Left ventricle myocardium inferior (tissue), 1 donor: ENCODE measurements at regions not wholly inside any gene's neighbourhood (a gene's known extent, or its start where the extent isn't known, plus 50 kb on each side); places are given as distances from the start of the nearest gene placed in this dataset.

ENCODE experiments used
- DNase-seq: peaks from one replicate; pipeline ENCODE4 v3.0.0-alpha.2; 2020
- H3K27ac ChIP-seq: fragments of 200-600 bp; replicated peaks from 2 replicates; pipeline ENCODE4 v1.8.0; 2021
- H3K27me3 ChIP-seq: fragments of 200-600 bp; 2 replicates; pipeline ENCODE4 v1.8.0; 2021; ENCODE audit warnings: low read depth
- H3K36me3 ChIP-seq: fragments of 200-600 bp; 2 replicates; pipeline ENCODE4 v1.8.0; 2021
- H3K4me1 ChIP-seq: fragments of 200-600 bp; 2 replicates; pipeline ENCODE4 v1.8.0; 2021
- H3K4me3 ChIP-seq: fragments of 200-600 bp; 2 replicates; pipeline ENCODE4 v1.8.0; 2021; ENCODE audit warnings: mild to moderate bottlenecking, moderate library complexity
- H3K9me3 ChIP-seq: fragments of 200-600 bp; replicated peaks from 2 replicates; pipeline ENCODE4 v1.8.0; 2021
- intact Hi-C: fragments of 100-400 bp; cut with micrococcal nuclease; formaldehyde crosslinking; loops from one replicate; pipeline ENCODE4 v1.11.0; 2022
- TF ChIP-seq, protein P1 (sequence below): fragments of 200-600 bp; IDR thresholded peaks from 2 replicates; pipeline ENCODE4 v1.8.0; 2021; ENCODE audit warnings: antibody characterized with exemption, mild to moderate bottlenecking, borderline replicate concordance
- donor health status: DM: no; HTN: yes; CAD: no; lungs with severe emphysema.

DNA sequence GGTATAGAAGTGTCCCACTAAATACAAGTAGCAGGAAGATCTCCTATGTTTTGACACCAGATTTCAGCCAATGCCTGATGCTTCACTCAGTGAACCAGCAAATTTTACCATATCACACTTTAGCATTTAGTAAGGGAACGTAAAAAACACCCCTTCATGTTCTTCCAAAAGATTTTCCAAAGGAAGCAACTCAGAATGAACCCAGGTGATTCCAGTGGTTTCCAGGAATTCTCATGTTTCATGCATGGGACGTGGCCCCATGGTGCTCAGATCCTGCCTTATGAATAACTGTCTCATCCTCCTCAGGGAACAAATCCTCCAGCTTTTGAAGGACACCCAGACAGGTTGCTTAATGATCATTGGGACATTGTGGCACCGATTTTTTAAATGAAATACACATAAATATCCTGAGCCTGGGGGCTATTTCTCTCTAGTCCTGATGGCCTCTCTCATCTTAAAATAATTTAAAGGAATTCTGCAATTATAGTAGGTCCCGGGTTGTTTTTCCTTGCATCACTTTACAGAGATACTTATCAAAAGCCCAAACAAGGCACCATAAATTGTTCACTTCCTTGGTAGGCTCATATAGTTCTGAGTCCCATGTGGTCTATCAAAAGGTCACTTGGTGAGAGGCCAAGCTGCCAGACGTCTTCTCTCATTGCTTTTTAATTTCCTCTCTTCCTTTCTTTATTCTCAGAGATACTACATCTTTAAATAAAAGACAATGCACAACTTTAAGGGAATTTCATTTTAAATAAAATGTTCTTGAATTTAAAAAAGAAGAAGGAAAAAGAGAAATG, 261.0 kb downstream of the ZNF516 start:
- Histone ChIP-seq H3K4me3 (no peak overlapping the region), H3K27ac (no peak overlapping the region), H3K9me3 (peaks cover 14% of the 10 kb centered on the region), H3K4me1 (no peaks in the 10 kb centered on the region), H3K27me3 (peaks cover 9% of the 10 kb centered on the region), H3K36me3 (no peaks in the 10 kb centered on the region)
- no peak for DNase-seq
- intact Hi-C loops = no loop called here
- TF ChIP-seq, protein P1, sequence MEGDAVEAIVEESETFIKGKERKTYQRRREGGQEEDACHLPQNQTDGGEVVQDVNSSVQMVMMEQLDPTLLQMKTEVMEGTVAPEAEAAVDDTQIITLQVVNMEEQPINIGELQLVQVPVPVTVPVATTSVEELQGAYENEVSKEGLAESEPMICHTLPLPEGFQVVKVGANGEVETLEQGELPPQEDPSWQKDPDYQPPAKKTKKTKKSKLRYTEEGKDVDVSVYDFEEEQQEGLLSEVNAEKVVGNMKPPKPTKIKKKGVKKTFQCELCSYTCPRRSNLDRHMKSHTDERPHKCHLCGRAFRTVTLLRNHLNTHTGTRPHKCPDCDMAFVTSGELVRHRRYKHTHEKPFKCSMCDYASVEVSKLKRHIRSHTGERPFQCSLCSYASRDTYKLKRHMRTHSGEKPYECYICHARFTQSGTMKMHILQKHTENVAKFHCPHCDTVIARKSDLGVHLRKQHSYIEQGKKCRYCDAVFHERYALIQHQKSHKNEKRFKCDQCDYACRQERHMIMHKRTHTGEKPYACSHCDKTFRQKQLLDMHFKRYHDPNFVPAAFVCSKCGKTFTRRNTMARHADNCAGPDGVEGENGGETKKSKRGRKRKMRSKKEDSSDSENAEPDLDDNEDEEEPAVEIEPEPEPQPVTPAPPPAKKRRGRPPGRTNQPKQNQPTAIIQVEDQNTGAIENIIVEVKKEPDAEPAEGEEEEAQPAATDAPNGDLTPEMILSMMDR = no peak

DNA sequence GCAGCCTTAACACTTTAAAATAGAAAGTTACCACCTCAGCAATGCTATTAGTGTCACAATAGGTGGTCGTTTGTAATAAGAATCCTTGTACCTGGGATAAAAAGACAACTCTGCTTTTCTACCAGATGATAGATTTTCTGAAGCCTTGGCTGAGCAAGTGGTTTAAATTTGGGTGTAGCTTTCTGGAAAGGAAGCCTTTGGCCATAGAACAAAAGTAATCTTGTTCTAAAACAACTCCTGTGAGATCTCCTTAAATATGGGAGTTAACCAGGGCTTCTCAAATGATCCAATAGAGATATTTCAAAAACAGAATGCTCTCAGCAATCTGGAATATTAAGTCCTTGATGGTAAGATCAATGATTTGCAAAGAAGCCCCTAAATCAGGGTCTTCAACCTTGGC, 261.6 kb downstream of the ZNF516 start:
- intact Hi-C loops = no loop called here
- peaks cover 9% of the 10 kb centered on the region for H3K27me3 ChIP-seq
- H3K4me3 ChIP-seq = no peak overlapping the region
- DNase-seq = no peak
- peaks cover 7% of the 10 kb centered on the region for H3K9me3 ChIP-seq
- H3K27ac ChIP-seq = no peak overlapping the region
- no peaks in the 10 kb centered on the region for H3K4me1 ChIP-seq
- TF ChIP-seq, protein P1 = no peak
- no peaks in the 10 kb centered on the region for H3K36me3 ChIP-seq

DNA sequence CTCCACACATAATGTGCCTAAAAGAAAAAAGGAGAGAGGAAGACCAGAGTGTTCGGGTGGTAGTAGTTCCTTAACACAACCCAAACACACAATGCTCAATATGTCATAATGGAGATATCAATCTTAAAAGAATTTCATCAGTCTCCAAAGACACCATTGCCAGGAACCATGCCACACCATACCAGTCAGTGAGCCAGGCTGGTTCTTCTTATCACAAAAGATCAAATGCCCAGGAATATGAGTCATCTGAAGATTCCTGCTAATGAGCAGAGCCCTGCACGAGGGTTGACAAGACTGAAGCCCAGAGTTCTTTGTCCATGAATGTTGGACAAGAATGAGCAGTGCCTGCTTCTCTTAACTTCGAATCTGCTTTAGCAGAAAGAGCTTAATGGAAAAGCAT, 262.3 kb downstream of the ZNF516 start:
- H3K9me3 ChIP-seq = peaks cover 2% of the 10 kb centered on the region
- peaks cover 9% of the 10 kb centered on the region for H3K27me3 ChIP-seq
- TF ChIP-seq, protein P1 = no peak
- H3K27ac ChIP-seq = no peak overlapping the region
- DNase-seq = no peak
- no peaks in the 10 kb centered on the region for H3K4me1 ChIP-seq
- no peak overlapping the region for H3K4me3 ChIP-seq
- intact Hi-C loops = no loop called here
- H3K36me3 ChIP-seq = no peaks in the 10 kb centered on the region

DNA sequence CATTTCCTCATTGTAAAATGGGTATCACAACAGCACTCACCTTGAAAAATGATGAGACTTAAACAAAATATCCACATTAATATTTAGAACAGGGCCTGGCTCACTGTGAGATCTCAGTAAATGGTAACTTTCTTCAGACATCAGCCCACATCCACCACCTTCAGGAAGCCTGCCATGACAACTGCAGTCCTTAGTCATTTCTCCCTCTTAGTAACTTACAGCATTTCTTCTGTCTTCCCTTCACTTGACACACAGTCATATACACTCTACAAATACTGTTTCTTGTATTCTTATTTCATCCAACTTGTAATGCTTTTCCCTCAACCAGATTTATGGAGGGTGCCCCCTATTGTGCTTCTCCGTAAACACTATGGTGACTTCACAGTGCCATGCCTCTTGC, 263.0 kb downstream of the ZNF516 start:
- H3K9me3 ChIP-seq = no peaks in the 10 kb centered on the region
- intact Hi-C loops = no loop called here
- TF ChIP-seq, protein P1 = no peak
- no peak for DNase-seq
- H3K27me3 ChIP-seq = peaks cover 9% of the 10 kb centered on the region
- H3K27ac ChIP-seq = no peak overlapping the region
- no peaks in the 10 kb centered on the region for H3K36me3 ChIP-seq
- H3K4me3 ChIP-seq = no peak overlapping the region
- no peaks in the 10 kb centered on the region for H3K4me1 ChIP-seq

DNA sequence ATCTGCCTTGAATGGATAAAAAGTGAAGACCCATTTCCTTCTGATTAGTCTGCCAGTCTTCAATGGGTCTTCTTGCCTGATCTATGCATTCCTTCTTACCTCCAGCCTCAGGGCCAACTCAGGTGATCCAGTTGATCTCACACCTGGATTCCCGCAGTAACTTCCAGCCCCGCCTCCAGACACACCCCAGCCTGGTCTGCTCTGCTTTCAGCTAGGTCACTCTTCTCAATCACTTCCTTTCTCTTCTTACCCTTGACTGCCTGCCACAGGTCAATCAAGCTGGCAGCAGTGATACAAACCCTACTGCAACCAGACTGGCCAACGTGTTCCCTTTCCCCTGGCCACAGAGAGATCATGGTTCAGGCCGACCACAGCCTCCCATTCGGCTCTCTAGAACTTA, 263.6 kb downstream of the ZNF516 start:
- no peaks in the 10 kb centered on the region for H3K36me3 ChIP-seq
- no peak overlapping the region for H3K4me3 ChIP-seq
- no peak overlapping the region for H3K27ac ChIP-seq
- H3K9me3 ChIP-seq = no peaks in the 10 kb centered on the region
- no peak for DNase-seq
- no peaks in the 10 kb centered on the region for H3K4me1 ChIP-seq
- TF ChIP-seq, protein P1 = no peak
- peaks cover 9% of the 10 kb centered on the region for H3K27me3 ChIP-seq
- intact Hi-C loops = no loop called here
